Stomach (tissue), 8 donors: ENCODE measurements at regions not wholly inside any gene's neighbourhood (a gene's known extent, or its start where the extent isn't known, plus 50 kb on each side); places are given as distances from the start of the nearest gene placed in this dataset.

Experiments used
- DNase-seq, 2 donors: peaks; one replicate each; pipeline versions ENCODE4 v3.0.0 to v3.0.0-alpha.2; 2013 to 2019
- H3K27ac ChIP-seq, 5 donors: fragments of 200-600 bp in 4 of 5; sonication (generic) in 4 of 5; one replicate each; pipeline ENCODE4 v1.5.1; 2013 to 2019; ENCODE audit warnings: mild to moderate bottlenecking in 1 of 5, moderate library complexity in 1 of 5
- H3K27me3 ChIP-seq, 3 donors: fragments of 200-600 bp; sonication (generic); one replicate each; pipeline ENCODE4 v1.5.1; 2017 to 2019; ENCODE audit warnings: mixed run types in 1 of 3
- H3K36me3 ChIP-seq, 4 donors: fragments of 200-600 bp; sonication (generic); 1 replicate in 3 of 4; 2 replicates in 1 of 4; pipeline ENCODE4 v1.5.1; 2016 to 2019
- H3K4me1 ChIP-seq, 4 donors: fragments of 200-600 bp; sonication (generic); one replicate each; pipeline ENCODE4 v1.5.1; 2016 to 2019
- H3K4me3 ChIP-seq, 4 donors: fragments of 200-600 bp; sonication (generic) in 3 of 4; one replicate each; pipeline ENCODE4 v1.5.1; 2016 to 2019; ENCODE audit warnings: mild to moderate bottlenecking in 1 of 4
- H3K9me3 ChIP-seq, 4 donors: fragments of 200-600 bp; sonication (generic); one replicate each; pipeline ENCODE4 v1.5.1; 2016 to 2019
- EP300 ChIP-seq: sonication (generic); formaldehyde crosslinking; IDR thresholded peaks from one replicate; pipeline ENCODE4 v1.6.1; 2017; ENCODE audit warnings: antibody characterized with exemption
- POLR2A ChIP-seq, 4 donors: fragments of 450-650 bp; IDR thresholded peaks; one replicate each; pipeline ENCODE4 v1.6.1; 2016; ENCODE audit warnings: antibody characterized with exemption in 4 of 4, control low read depth in 2 of 4, mild to moderate bottlenecking in 1 of 4, moderate library complexity in 1 of 4
- POLR2AphosphoS5 ChIP-seq, 3 donors: sonication (generic); formaldehyde crosslinking; IDR thresholded peaks; one replicate each; pipeline ENCODE4 v1.6.1; 2016; ENCODE audit warnings: antibody characterized with exemption in 3 of 3
- WGBS, 5 donors: extraction: QIAGEN DNeasy Blood & Tissue Kit in 3 of 5; methylation state at CpG; one replicate each; pipeline versions ENCODE4 v1.1.5 to v1.1.7; 2013 to 2018; 5-methylcytosine and 5-hydroxymethylcytosine counted together
- intact Hi-C: fragments of 100-400 bp; cut with DNase I; formaldehyde crosslinking; loops from one replicate; pipeline ENCODE4 v1.15.1; 2023; ENCODE audit warnings: low total_unique reads
- TF ChIP-seq, protein P1 (sequence below), 7 experiments: fragments of 450-650 bp in 4 of 7; fragments of 200-600 bp in 3 of 7; sonication (generic) in 3 of 7; IDR thresholded peaks; one replicate each; pipeline ENCODE4 v1.5.1; 2016 to 2019; ENCODE audit warnings: antibody characterized with exemption in 7 of 7, control low read depth in 2 of 7, mild to moderate bottlenecking in 1 of 7
- donor health status: healthy with polysubstance abuse.
- donor health status: Bipolar disorder and iron deficiency.
- donor health status: healthy.

DNA sequence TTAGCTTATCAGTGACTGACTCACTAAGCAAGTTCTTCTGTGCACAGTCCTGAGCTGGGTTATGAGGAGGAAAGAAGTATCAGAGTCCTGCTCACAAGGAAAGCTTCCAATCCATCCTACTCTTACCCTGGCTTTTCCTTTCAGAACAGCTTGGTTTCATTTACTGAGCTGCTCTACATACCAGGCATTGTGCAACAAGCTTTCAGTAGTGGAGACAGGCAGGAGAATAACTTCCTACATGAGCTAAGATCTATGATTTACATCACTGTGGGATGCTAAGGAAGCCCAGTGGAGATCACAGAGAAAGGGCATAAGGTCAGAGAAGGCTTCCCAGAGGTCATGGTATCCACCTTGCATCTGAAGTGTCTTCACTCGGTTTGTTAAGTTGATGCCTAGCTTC is 144.5 kb downstream of the MAP3K7 start:
- Histone ChIP-seq H3K4me1 (no peaks in the 10 kb centered on the region), H3K27me3 (no peaks in the 10 kb centered on the region), H3K9me3 (no peaks in the 10 kb centered on the region), H3K36me3 (no peaks in the 10 kb centered on the region), H3K27ac (no peak overlapping the region), H3K4me3 (no peak overlapping the region)
- TF ChIP-seq, protein P1, sequence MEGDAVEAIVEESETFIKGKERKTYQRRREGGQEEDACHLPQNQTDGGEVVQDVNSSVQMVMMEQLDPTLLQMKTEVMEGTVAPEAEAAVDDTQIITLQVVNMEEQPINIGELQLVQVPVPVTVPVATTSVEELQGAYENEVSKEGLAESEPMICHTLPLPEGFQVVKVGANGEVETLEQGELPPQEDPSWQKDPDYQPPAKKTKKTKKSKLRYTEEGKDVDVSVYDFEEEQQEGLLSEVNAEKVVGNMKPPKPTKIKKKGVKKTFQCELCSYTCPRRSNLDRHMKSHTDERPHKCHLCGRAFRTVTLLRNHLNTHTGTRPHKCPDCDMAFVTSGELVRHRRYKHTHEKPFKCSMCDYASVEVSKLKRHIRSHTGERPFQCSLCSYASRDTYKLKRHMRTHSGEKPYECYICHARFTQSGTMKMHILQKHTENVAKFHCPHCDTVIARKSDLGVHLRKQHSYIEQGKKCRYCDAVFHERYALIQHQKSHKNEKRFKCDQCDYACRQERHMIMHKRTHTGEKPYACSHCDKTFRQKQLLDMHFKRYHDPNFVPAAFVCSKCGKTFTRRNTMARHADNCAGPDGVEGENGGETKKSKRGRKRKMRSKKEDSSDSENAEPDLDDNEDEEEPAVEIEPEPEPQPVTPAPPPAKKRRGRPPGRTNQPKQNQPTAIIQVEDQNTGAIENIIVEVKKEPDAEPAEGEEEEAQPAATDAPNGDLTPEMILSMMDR (IDR thresholded peaks at IDR 0.05) = no peak
- no peak for TF ChIP-seq POLR2AphosphoS5 (IDR thresholded peaks at IDR 0.05)
- DNase-seq = no peak
- 60 to 92% (median 69%) methylated on average over 1 of the region's 1 CpG for WGBS, 5 donors
- intact Hi-C loops = no loop called here

- DNase-seq = no peak
- Histone ChIP-seq H3K4me1 (no peaks in the 10 kb centered on the region), H3K27me3 (no peaks in the 10 kb centered on the region), H3K4me3 (no peak overlapping the region), H3K9me3 (no peaks in the 10 kb centered on the region), H3K36me3 (no peaks in the 10 kb centered on the region), H3K27ac (no peak overlapping the region)
- intact Hi-C loops = no loop called here
- TF ChIP-seq POLR2AphosphoS5 (IDR thresholded peaks at IDR 0.05) (no peak), POLR2A (IDR thresholded peaks at IDR 0.05) (no peak), EP300 (no peak)
- TF ChIP-seq, protein P1 (IDR thresholded peaks at IDR 0.05) = no peak
- 79 to 87% (median 83%) methylated on average over 8 of the region's 8 CpGs for WGBS, 5 donors
These were observed 144.1 kb upstream of the BACH2 start for GRCh38 chr6:90440586-90441283.

DNA sequence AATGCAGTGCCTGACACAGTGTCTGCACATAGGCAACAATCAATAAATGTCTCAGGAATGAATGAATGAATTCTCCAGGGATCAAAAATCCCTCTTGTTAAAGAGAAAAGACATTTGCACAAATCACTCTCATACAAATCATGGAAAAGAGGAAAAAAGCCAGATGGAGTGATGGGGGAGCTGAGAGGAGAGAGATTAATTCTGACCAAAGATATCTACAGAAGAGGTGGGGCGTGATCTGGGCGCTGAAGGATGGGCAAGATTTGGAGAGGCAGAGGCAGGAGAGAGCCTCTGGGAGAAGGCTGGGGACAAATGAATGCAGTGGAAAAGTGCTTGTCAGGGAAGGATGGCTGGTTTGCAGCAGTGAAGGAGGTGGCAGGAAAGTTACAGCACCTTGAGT is 142.9 kb upstream of the BACH2 start:
- TF ChIP-seq, protein P1 (IDR thresholded peaks at IDR 0.05) = no peak
- TF ChIP-seq POLR2A (IDR thresholded peaks at IDR 0.05) (no peak), EP300 (no peak), POLR2AphosphoS5 (IDR thresholded peaks at IDR 0.05) (no peak)
- H3K4me3 ChIP-seq = no peak overlapping the region
- 86 to 95% (median 93%) methylated on average over 2 of the region's 2 CpGs for WGBS, 5 donors

GRCh38 chr6:90436403-90436802 is 139.8 kb upstream of the BACH2 start:
- Histone ChIP-seq H3K4me3 (no peak overlapping the region), H3K27ac (no peak overlapping the region), H3K9me3 (no peaks in the 10 kb centered on the region), H3K4me1 (no peaks in the 10 kb centered on the region), H3K27me3 (no peaks in the 10 kb centered on the region), H3K36me3 (no peaks in the 10 kb centered on the region)
- DNase-seq = no peak
- 62 to 75% (median 65%) methylated on average over 1 of the region's 1 CpG for WGBS, 5 donors
- intact Hi-C loops = no loop called here
- no peak for TF ChIP-seq POLR2A (IDR thresholded peaks at IDR 0.05)

More for the DNA sequence above, 142.9 kb upstream of the BACH2 start:
- Histone ChIP-seq H3K4me1 (no peaks in the 10 kb centered on the region), H3K27me3 (no peaks in the 10 kb centered on the region), H3K36me3 (no peaks in the 10 kb centered on the region), H3K27ac (no peak overlapping the region), H3K9me3 (no peaks in the 10 kb centered on the region)
- intact Hi-C loops = no loop called here
- no peak for DNase-seq

DNA sequence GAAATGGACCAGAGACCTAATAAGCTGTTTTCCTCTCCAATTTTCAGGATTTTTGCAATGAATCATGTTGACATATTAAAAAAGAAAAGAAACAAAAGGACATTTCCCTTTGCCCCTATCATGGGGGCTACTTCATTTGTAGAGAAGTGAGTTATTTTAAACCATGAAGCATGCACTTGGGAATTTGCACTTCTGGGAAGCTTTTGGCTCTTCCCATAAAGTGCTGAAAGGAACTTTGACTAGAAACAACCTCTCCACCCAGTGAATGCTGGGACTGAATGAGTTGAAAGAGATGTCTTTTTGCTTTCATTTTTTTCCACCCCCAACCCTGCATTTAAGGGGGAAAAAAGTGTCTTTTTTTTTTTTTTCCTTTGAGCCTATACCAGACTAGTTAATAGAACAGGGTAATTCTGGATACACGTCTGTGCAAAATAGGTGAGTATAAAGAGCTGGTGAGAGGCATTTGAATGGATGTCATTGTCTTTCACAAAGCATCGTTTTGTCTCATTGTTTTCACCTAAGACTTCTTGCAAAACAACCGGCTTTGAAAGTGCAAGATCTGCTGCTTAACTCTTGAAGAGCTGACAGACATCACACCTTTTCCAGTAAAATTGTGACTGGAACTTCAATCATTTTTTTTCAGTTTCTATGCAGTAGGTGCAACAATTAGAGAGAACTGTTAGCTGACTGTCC is 138.7 kb upstream of the BACH2 start:
- H3K27ac ChIP-seq = no peak overlapping the region
- H3K36me3 ChIP-seq = no peaks in the 10 kb centered on the region
- H3K4me1 ChIP-seq = no peaks in the 10 kb centered on the region
- H3K9me3 ChIP-seq = peaks cover 0 to 3% (median 2%) of the 10 kb centered on the region in 4 donors
- no peak overlapping the region for H3K4me3 ChIP-seq
- intact Hi-C loops = no loop called here
- TF ChIP-seq POLR2A (IDR thresholded peaks at IDR 0.05) (no peak), EP300 (no peak), POLR2AphosphoS5 (IDR thresholded peaks at IDR 0.05) (no peak)
- TF ChIP-seq, protein P1 (IDR thresholded peaks at IDR 0.05) = no peak
- no peak for DNase-seq
- WGBS, 5 donors = 25 to 48% (median 27%) methylated on average over 3 of the region's 3 CpGs
- H3K27me3 ChIP-seq = no peaks in the 10 kb centered on the region
